Bronchial epithelial cell (primary cell): ENCODE measurements at regions not wholly inside any gene's neighbourhood (a gene's known extent, or its start where the extent isn't known, plus 50 kb on each side); places are given as distances from the start of the nearest gene placed in this dataset.

Experiments used
- DNase-seq: peaks from one replicate; pipeline ENCODE4 v3.0.0-alpha.2; 2010; ENCODE audit warnings: low read depth
- FAIRE-seq: peaks from 2 replicates; lab custom pipeline; 2011; peaks lifted over from hg19 to GRCh38; lab: Jason Lieb, UNC
- H3K27me3 ChIP-seq: 2 replicates; pipeline ENCODE4 v1.5.1; 2011; ENCODE audit warnings: low read length; ENCODE audit not compliant: control insufficient read depth, insufficient read depth
- H3K36me3 ChIP-seq: 2 replicates; pipeline ENCODE4 v1.5.1; 2011; ENCODE audit warnings: low read length; ENCODE audit not compliant: control insufficient read depth, insufficient read depth
- H3K4me3 ChIP-seq: 2 replicates; pipeline ENCODE4 v1.5.1; 2011; ENCODE audit warnings: mild to moderate bottlenecking, low read depth, low read length, control low read depth
- TF ChIP-seq, protein P1 (sequence below): IDR thresholded peaks from 2 replicates; pipeline ENCODE4 v1.5.1; 2011; ENCODE audit warnings: mild to moderate bottlenecking, moderate library complexity, low read length, control low read depth, inconsistent platforms; ENCODE audit not compliant: insufficient read depth, severe bottlenecking

DNA sequence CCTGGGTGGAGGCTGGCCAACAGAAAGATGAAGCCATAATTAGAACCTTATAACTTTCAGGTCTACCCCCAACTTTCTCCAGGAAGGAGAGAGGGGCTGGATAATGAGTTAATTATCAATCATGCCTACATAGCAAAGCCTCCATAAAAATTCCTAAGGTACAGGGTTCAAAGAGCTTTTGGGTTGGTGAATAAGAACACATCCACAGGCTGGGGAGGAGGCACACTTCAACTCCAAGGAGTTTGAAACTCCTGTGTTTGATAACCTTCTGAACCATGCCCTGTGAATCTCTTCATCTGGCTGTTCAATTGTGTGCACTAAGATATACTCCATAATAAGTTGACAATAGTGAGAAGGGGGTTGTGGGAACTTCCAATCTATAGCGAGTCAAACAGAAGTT lies 552.3 kb downstream of the TDRD15 start:
- FAIRE-seq (no peak), DNase-seq (no peak)
- Histone ChIP-seq H3K4me3 (no peak overlapping the region), H3K27me3 (no peaks in the 10 kb centered on the region), H3K36me3 (no peaks in the 10 kb centered on the region)
- TF ChIP-seq, protein P1, sequence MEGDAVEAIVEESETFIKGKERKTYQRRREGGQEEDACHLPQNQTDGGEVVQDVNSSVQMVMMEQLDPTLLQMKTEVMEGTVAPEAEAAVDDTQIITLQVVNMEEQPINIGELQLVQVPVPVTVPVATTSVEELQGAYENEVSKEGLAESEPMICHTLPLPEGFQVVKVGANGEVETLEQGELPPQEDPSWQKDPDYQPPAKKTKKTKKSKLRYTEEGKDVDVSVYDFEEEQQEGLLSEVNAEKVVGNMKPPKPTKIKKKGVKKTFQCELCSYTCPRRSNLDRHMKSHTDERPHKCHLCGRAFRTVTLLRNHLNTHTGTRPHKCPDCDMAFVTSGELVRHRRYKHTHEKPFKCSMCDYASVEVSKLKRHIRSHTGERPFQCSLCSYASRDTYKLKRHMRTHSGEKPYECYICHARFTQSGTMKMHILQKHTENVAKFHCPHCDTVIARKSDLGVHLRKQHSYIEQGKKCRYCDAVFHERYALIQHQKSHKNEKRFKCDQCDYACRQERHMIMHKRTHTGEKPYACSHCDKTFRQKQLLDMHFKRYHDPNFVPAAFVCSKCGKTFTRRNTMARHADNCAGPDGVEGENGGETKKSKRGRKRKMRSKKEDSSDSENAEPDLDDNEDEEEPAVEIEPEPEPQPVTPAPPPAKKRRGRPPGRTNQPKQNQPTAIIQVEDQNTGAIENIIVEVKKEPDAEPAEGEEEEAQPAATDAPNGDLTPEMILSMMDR, result no peak

DNA sequence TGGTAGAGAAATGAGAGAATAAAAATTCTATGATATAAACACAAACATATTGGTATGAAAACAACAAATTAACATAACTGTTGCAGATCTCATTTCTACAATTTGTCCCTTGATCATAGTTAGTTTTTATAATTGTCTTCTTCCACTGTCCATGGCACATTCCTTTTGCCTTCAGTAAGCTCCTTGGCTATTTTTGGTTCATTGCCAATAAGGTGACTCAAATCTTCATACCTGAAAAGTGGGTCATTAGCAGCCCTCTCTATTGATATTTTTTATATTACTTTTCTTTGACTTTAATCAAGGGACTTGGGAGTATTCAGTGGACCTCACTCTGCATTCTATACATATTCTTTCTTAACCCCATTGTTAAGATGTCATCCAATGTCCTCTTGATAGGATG lies 552.9 kb downstream of the TDRD15 start:
- no peak overlapping the region for H3K4me3 ChIP-seq
- DNase-seq, result peak; percentile 55
- FAIRE-seq, result no peak
- H3K27me3 ChIP-seq, result no peaks in the 10 kb centered on the region
- no peaks in the 10 kb centered on the region for H3K36me3 ChIP-seq
- TF ChIP-seq, protein P1, result no peak

DNA sequence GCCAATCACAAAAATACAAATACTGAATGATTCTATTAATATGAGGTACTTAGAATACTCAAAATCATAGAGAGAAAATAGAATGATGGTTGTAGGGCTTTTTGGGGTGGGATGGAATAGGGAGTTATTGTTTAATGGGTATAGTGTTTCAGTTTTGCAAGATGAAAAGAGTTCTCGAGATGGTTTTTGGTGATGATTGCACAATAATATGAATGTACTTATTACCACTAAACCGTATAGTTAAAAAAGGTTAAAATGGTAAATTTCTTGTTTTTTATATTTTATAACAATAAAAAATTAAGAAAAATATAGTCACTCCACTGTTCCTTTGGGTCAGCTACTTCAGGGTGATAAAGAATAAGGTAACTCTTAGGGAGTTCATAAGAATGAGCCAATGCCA lies 560.1 kb downstream of the TDRD15 start:
- no peak for DNase-seq
- no peaks in the 10 kb centered on the region for H3K27me3 ChIP-seq
- TF ChIP-seq, protein P1, result no peak
- H3K36me3 ChIP-seq, result no peaks in the 10 kb centered on the region
- FAIRE-seq, result no peak
- no peak overlapping the region for H3K4me3 ChIP-seq

DNA sequence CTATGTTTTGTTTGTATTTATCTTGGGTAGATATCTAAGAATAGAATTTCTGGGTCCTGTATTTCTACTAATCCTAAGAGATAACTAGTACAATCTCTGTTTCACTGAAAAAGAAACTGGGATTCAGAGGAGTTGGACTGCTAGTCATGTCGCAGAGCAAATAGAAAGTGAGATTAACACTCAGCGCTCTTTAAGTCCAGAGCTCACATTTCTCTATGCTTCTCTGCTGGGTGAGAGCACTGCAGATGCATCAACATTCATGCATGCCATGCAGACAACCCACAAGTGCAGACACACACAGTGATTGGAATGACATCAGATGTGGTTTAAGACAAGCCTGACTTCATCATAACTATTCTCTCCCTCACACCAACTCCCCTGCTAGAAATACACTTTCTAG lies 563.8 kb downstream of the TDRD15 start:
- H3K4me3 ChIP-seq, result no peak overlapping the region
- FAIRE-seq (no peak), DNase-seq (no peak)
- TF ChIP-seq, protein P1, result no peak
- no peaks in the 10 kb centered on the region for H3K27me3 ChIP-seq
- no peaks in the 10 kb centered on the region for H3K36me3 ChIP-seq

DNA sequence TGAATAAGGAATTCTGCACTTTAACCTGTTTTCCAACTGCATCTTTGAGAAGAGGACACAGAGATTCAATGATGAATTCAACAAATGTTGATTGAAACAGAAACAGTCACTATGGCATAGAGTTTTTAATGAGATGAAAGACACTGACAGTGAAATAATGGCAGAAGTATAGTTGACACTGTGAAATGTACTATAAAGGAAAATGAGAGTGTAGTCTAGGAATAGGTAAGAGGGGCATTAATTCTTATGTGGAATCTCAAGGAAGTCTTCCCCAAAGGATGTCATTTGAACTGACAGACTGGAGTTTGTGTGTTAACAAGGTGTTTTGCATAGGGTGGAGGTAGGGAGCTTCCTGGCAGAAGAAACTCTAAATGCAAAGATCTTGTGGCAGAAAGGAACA lies 566.2 kb downstream of the TDRD15 start:
- no peak for FAIRE-seq
- no peaks in the 10 kb centered on the region for H3K27me3 ChIP-seq
- no peak for DNase-seq
- no peak overlapping the region for H3K4me3 ChIP-seq
- TF ChIP-seq, protein P1, result no peak
- no peaks in the 10 kb centered on the region for H3K36me3 ChIP-seq

DNA sequence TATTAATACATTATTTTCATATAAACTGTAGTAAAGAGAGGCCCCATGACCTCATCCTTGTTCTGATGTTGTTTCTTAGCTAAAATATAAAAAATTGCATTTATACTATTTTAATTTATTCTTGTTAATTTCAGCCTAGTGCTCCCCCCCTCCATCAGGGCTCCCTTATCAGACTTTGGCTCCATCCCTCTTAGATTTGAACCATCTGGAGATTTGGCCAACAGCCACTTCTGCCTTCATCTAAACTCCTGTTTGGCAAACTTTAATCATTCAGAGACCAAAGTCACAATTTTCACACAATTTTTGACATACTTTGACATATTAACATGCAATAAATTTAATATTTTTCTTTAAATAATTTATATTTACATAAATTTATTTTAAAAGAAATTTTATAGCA lies 569.3 kb downstream of the TDRD15 start:
- TF ChIP-seq, protein P1, result no peak
- Histone ChIP-seq H3K4me3 (no peak overlapping the region), H3K36me3 (no peaks in the 10 kb centered on the region), H3K27me3 (no peaks in the 10 kb centered on the region)
- no peak for FAIRE-seq
- DNase-seq, result no peak
